Naive B cell (primary cell): ENCODE measurements at regions not wholly inside any gene's neighbourhood (a gene's known extent, or its start where the extent isn't known, plus 50 kb on each side); places are given as distances from the start of the nearest gene placed in this dataset.
A peak's percentile ranks its signal among the peaks of the same experiment; 100 is the strongest.

ENCODE experiments used
- ATAC-seq, 2 donors: fragments of 150-1000 bp; cut with Tn5 transposase; 2 replicates each; pipeline ENCODE4 v1.10.0; 2021; ENCODE audit warnings: low read depth in 2 of 2, mild to moderate bottlenecking in 2 of 2, moderate library complexity in 2 of 2
- DNase-seq: peaks from one replicate; pipeline ENCODE4 v3.0.0; 2022
- H3K27ac Mint-ChIP-seq, 6 donors: one replicate each; pipeline ENCODE4 v1.8.0; 2020 to 2022; ENCODE audit warnings: mild to moderate bottlenecking in 6 of 6, mixed read lengths in 6 of 6, moderate library complexity in 5 of 6, inconsistent platforms in 2 of 6
- H3K27me3 Mint-ChIP-seq, 3 donors: one replicate each; pipeline ENCODE4 v1.8.0; 2021 to 2022; ENCODE audit warnings: mixed read lengths in 3 of 3, mild to moderate bottlenecking in 1 of 3
- H3K36me3 Mint-ChIP-seq, 2 donors: one replicate each; pipeline ENCODE4 v1.8.0; 2020 to 2022; ENCODE audit warnings: mixed read lengths in 2 of 2, inconsistent platforms in 1 of 2, mild to moderate bottlenecking in 1 of 2
- H3K4me1 Mint-ChIP-seq, 3 donors: one replicate each; pipeline ENCODE4 v1.8.0; 2020 to 2022; ENCODE audit warnings: mixed read lengths in 3 of 3, inconsistent platforms in 1 of 3, mild to moderate bottlenecking in 1 of 3, moderate library complexity in 1 of 3
- H3K4me3 Mint-ChIP-seq, 8 donors: one replicate each; pipeline ENCODE4 v1.8.0; 2020 to 2022; ENCODE audit warnings: mild to moderate bottlenecking in 8 of 8, mixed read lengths in 8 of 8, moderate library complexity in 8 of 8, inconsistent platforms in 2 of 8
- H3K9me3 Mint-ChIP-seq, 7 donors: one replicate each; pipeline ENCODE4 v1.8.0; 2020 to 2022; ENCODE audit warnings: mixed read lengths in 7 of 7, mild to moderate bottlenecking in 5 of 7, inconsistent platforms in 2 of 7, moderate library complexity in 1 of 7

DNA sequence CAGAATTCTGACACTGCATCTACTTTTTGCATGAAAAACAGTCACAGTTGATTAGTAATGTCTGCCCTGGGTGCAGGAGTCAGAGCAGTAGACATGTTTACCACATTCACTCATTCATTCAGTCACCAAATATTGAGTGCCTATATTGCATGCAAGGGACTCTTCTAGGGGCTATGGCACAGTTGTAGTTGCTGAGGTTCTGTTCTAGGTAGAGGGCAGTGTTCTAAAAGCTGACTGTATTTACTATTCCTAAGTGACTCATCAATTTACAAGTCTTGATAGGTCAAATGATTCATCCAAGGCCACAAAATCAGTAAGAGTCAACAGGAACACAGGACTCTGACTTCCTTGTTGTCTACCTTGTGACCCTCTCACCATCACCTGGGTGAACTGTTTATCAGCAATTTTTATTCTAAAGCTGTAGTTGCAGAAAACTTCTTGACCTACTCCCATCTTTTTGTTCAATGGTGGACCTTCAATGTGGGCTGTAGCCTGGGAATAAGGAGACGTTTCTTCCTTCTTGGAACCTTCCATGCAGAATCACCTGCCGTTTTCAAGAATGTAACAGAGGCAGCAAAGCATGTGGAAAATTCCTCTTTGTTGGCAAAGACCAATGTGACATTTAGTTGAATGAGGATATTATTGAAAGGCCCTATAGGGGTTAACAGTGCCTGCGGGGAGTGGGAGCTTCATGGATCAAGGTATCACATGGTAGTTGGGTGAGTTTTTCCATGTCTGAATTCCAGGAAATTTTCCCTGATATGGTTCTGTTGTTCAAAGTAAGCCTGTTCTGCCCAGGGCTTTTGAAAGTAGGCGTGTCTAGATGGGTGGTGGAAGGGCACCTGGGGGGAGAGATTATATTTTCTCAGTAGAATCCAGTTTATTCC lies 223.2 kb downstream of the KTN1 start:
- H3K27me3 Mint-ChIP-seq = peaks cover 0 to 10% (median 0%) of the 10 kb centered on the region in 3 donors
- no peak overlapping the region for H3K27ac Mint-ChIP-seq
- DNase-seq (no peak), ATAC-seq (no peak)
- H3K9me3 Mint-ChIP-seq = peaks cover 0 to 6% (median 2%) of the 10 kb centered on the region in 7 donors
- peaks cover 0 to 10% (median 6%) of the 10 kb centered on the region in 3 donors for H3K4me1 Mint-ChIP-seq
- no peaks in the 10 kb centered on the region for H3K36me3 Mint-ChIP-seq
- no peak overlapping the region for H3K4me3 Mint-ChIP-seq

- ATAC-seq = no peak
- Mint-ChIP-seq H3K9me3 (peaks cover 0 to 6% (median 2%) of the 10 kb centered on the region in 7 donors), H3K27ac (no peak overlapping the region), H3K36me3 (no peaks in the 10 kb centered on the region), H3K4me3 (no peak overlapping the region), H3K4me1 (peaks cover 0 to 10% (median 6%) of the 10 kb centered on the region in 3 donors), H3K27me3 (peaks cover 0 to 10% (median 0%) of the 10 kb centered on the region in 3 donors)
- no peak for DNase-seq
Observed at GRCh38 chr14:55803873-55804553, 224.0 kb downstream of the KTN1 start.

DNA sequence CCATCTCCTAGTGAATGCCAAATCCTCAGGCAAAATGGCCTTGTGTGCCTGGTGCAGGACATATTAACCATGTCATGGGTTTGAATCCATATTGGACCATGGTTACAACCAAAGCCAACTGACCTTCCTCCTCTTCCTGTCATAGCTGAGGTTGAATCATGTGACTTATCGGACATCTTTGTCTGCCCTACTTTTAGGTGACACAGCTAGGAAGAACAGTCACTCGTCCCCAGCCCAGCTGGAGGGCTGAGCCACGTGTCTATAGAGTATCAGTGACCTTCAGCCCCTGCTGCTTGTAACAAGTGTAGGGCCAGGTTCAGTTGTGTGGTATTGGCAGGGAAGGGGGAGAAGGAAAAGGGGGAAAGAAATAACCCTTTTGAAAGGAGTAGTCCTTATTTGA lies 225.2 kb downstream of the KTN1 start:
- peaks cover 0 to 10% (median 6%) of the 10 kb centered on the region in 3 donors for H3K4me1 Mint-ChIP-seq

GRCh38 chr14:55807053-55807880 lies 227.3 kb downstream of the KTN1 start:
- Mint-ChIP-seq H3K27me3 (peaks cover 11 to 20% (median 20%) of the 10 kb centered on the region in 3 donors), H3K9me3 (peaks cover 0 to 16% (median 2%) of the 10 kb centered on the region in 7 donors), H3K36me3 (no peaks in the 10 kb centered on the region), H3K4me1 (peaks cover 0 to 10% (median 6%) of the 10 kb centered on the region in 3 donors), H3K4me3 (no peak overlapping the region), H3K27ac (no peak overlapping the region)
- DNase-seq (no peak), ATAC-seq (peak in 1 of 2 donors; percentile 16)

More for the DNA sequence above, 225.2 kb downstream of the KTN1 start:
- H3K36me3 Mint-ChIP-seq = no peaks in the 10 kb centered on the region
- H3K4me3 Mint-ChIP-seq = no peak overlapping the region
- ATAC-seq (no peak), DNase-seq (no peak)
- no peak overlapping the region for H3K27ac Mint-ChIP-seq
- H3K9me3 Mint-ChIP-seq = peaks cover 0 to 6% (median 2%) of the 10 kb centered on the region in 7 donors
- peaks cover 3 to 16% (median 6%) of the 10 kb centered on the region in 3 donors for H3K27me3 Mint-ChIP-seq

- Mint-ChIP-seq H3K27me3 (peaks cover 16 to 26% (median 20%) of the 10 kb centered on the region in 3 donors), H3K9me3 (peaks cover 0 to 16% (median 2%) of the 10 kb centered on the region in 7 donors), H3K27ac (no peak overlapping the region), H3K36me3 (no peaks in the 10 kb centered on the region), H3K4me1 (peaks cover 0 to 10% (median 6%) of the 10 kb centered on the region in 3 donors), H3K4me3 (no peak overlapping the region)
- DNase-seq (no peak), ATAC-seq (no peak)
Observed at GRCh38 chr14:55807881-55808379, 227.9 kb downstream of the KTN1 start.

- H3K27me3 Mint-ChIP-seq = peaks cover 13 to 34% (median 30%) of the 10 kb centered on the region in 3 donors
- ATAC-seq = no peak
- H3K9me3 Mint-ChIP-seq = peaks cover 0 to 11% (median 0%) of the 10 kb centered on the region in 7 donors
- no peaks in the 10 kb centered on the region for H3K36me3 Mint-ChIP-seq
- H3K4me3 Mint-ChIP-seq = no peak overlapping the region
- no peak overlapping the region for H3K27ac Mint-ChIP-seq
- no peaks in the 10 kb centered on the region for H3K4me1 Mint-ChIP-seq
- no peak for DNase-seq
Observed at GRCh38 chr14:55813630-55814029, 233.6 kb downstream of the KTN1 start.

- H3K4me1 Mint-ChIP-seq = no peaks in the 10 kb centered on the region
- ATAC-seq (no peak), DNase-seq (no peak)
- H3K27me3 Mint-ChIP-seq = peaks cover 13 to 34% (median 30%) of the 10 kb centered on the region in 3 donors
- no peaks in the 10 kb centered on the region for H3K36me3 Mint-ChIP-seq
- H3K9me3 Mint-ChIP-seq = peaks cover 0 to 11% (median 0%) of the 10 kb centered on the region in 7 donors
- H3K27ac Mint-ChIP-seq = peak overlapping the region in 1 of 6 donors; percentile 18
- no peak overlapping the region for H3K4me3 Mint-ChIP-seq
Observed at GRCh38 chr14:55814064-55814463, 234.1 kb downstream of the KTN1 start.

DNA sequence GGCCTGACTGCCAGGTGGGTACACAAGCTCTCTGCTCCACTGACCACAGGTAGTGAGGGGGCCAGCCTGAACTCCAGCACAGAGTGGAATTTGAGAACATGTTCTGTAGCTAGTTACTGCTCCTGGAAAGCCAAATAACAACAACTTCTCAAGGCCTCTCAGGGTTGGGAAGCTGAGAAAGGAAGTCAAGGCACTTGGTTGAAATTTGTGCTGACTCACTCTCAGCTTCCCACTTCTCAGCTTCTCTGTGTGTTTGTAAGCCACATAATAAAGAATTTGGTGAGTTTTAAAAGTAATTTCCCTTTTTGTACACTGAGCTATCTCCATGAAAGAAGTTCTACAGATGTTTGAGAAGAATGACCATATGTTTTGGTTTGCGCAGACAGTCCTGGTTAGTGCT lies 234.9 kb downstream of the KTN1 start:
- no peak for DNase-seq
- ATAC-seq = no peak
- peaks cover 11 to 34% (median 28%) of the 10 kb centered on the region in 3 donors for H3K27me3 Mint-ChIP-seq
- H3K9me3 Mint-ChIP-seq = peaks cover 0 to 11% (median 0%) of the 10 kb centered on the region in 7 donors
- H3K4me1 Mint-ChIP-seq = no peaks in the 10 kb centered on the region
- no peak overlapping the region for H3K27ac Mint-ChIP-seq
- H3K36me3 Mint-ChIP-seq = no peaks in the 10 kb centered on the region
- H3K4me3 Mint-ChIP-seq = no peak overlapping the region

DNA sequence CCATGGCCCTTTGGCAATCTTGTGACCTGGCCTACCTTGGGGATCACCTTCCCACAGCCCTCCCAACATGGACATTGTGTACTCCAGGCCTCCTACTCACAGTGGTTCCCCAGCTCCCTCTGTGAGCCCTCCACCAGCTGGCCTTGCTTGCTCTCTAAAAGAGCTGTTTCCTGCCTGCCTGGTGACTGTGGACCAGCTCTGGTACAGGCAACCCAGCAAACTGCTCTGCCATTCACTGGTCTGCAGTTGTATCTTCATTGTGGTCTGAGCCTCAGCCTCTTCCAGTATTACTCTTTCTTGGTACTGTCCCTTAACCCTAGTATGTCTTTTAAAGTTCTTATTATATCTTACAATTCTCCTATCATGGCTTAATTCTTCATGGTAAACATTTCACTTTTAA lies 236.2 kb downstream of the KTN1 start:
- Mint-ChIP-seq H3K27me3 (peaks cover 4 to 28% (median 14%) of the 10 kb centered on the region in 3 donors), H3K27ac (no peak overlapping the region), H3K36me3 (no peaks in the 10 kb centered on the region), H3K4me3 (no peak overlapping the region), H3K4me1 (no peaks in the 10 kb centered on the region), H3K9me3 (peaks cover 0 to 4% (median 0%) of the 10 kb centered on the region in 7 donors)
- ATAC-seq (no peak), DNase-seq (no peak)

DNA sequence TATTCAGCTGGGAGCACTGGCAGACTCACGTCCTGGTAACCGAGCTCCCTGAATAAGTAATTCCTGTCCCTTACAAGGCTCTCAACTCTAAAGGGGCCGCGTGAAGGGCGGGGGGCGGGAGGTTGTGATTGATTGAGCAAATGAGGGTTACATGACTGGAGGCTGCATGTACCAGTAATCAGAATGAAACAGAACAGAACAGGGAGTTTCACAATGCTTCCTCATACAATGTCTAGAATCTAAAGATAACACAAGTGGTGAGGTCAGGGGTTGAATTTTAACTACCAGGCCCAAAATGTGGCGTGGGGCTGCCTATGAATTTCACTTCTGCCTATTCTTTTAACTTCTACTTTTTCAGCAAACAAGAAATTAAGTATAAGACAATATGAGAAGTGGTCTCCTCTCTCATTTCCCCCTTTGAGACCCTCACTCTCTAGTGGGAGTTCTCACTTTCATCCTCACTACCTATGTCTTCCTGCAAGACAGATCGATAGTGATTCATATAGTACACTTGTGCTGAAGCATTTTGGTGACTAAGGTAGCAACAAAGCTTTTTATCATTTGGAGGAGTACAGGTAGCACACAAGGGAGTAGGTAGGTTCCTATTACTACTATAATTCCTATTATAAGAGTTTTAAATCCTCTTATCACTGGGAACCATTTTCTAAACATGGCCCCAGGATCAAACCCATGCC lies 239.8 kb downstream of the KTN1 start:
- no peak overlapping the region for H3K4me3 Mint-ChIP-seq

GRCh38 chr14:55822906-55823305 lies 242.9 kb downstream of the KTN1 start:
- no peak for ATAC-seq
- Mint-ChIP-seq H3K4me3 (no peak overlapping the region), H3K36me3 (no peaks in the 10 kb centered on the region), H3K9me3 (peaks cover 0 to 6% (median 0%) of the 10 kb centered on the region in 7 donors), H3K27me3 (peaks cover 4 to 22% (median 22%) of the 10 kb centered on the region in 3 donors), H3K27ac (no peak overlapping the region), H3K4me1 (no peaks in the 10 kb centered on the region)
- DNase-seq = no peak

More for the DNA sequence above, 239.8 kb downstream of the KTN1 start:
- ATAC-seq (no peak), DNase-seq (no peak)
- Mint-ChIP-seq H3K36me3 (no peaks in the 10 kb centered on the region), H3K27ac (no peak overlapping the region), H3K4me1 (no peaks in the 10 kb centered on the region), H3K9me3 (peaks cover 0 to 6% (median 0%) of the 10 kb centered on the region in 7 donors), H3K27me3 (peaks cover 4 to 26% (median 12%) of the 10 kb centered on the region in 3 donors)

DNA sequence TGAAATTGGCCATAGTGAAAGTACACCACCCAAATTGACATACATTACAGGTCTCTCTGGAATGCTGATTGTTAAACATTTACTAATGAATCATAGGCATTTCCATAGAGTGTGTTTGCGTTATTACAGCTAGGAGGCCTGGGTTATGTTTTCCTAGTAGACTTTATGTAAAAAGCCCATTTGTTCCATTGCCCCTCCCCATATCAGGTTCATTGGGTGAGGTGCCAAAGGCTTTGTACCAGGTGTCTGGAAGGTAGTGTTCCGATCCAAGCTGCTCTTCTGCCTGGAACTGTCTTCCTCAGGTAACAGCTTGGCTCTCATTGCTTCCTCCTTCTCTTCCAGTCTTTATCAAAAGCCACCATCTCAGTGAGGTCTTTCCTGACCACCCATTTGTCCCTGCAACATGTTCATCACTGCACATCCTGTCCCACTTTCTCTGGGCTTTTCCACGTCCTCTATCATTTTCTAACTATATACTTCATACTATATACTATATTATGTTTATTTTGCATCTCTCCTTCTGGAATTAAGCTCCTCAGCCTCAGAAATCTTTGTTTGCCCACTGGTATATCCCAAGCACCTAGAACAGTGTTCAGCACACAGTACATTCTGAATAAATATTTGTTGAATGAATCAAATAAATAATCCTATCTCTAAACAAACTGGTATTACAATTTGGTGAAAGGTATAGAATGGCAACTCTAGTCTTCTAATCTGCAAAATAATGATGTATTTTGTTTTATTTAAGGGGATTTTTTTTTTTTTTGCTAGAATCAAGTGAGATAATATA lies 252.3 kb downstream of the KTN1 start:
- H3K36me3 Mint-ChIP-seq = no peaks in the 10 kb centered on the region
- DNase-seq (no peak), ATAC-seq (no peak)
- peaks cover 7 to 13% (median 12%) of the 10 kb centered on the region in 3 donors for H3K27me3 Mint-ChIP-seq
- H3K4me3 Mint-ChIP-seq = no peak overlapping the region
- H3K4me1 Mint-ChIP-seq = no peaks in the 10 kb centered on the region
- no peak overlapping the region for H3K27ac Mint-ChIP-seq
- H3K9me3 Mint-ChIP-seq = no peaks in the 10 kb centered on the region
